ENCODE measurements at regions not wholly inside any gene's neighbourhood (a gene's known extent, or its start where the extent isn't known, plus 50 kb on each side); places are given as distances from the start of the nearest gene placed in this dataset.

DNA sequence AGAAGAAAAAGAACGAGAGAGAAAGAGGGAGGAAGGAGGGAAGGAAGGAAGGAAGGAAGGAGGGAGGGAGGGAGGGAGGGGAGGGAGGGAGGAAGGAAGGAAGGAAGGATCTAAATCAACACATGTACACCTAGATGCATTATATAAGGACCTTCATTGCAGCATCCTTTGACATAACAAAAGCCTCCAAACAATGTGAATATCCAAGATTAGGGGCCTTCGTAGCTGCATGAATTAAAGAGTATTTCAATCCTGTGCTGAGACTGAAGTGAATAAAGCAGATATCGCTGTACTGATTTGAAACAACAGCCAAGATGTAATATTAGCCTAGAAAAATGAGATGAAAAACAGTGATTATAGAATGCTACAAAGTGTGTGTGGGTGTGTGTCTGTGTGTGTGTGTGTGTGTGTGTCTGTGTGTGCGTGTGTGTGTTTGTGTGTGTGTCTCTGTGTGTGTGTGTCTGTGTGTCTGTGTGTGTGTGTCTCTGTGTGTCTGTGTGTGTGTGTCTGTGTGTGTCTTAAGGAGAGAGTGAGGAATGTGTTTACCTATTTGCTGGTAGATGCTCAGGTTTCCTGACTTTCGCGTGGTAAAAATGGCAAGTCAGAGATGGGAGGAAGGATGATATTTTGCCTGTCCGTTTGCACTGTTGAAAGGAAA is 129.0 kb upstream of the PTPN1 start:
- FAIRE-seq (no peak), DNase-seq (ENCODE audit: insufficient read length) (no peak)
- TF ChIP-seq TAF1 (IDR thresholded peaks at IDR 0.05; ENCODE audit: borderline replicate concordance, low read depth, low read length) (no peak), POLR2A (IDR thresholded peaks at IDR 0.05; ENCODE audit: low read depth, low read length) (no peak), POLR2AphosphoS5 (IDR thresholded peaks at IDR 0.05; ENCODE audit: low read depth, low read length) (no peak)

DNA sequence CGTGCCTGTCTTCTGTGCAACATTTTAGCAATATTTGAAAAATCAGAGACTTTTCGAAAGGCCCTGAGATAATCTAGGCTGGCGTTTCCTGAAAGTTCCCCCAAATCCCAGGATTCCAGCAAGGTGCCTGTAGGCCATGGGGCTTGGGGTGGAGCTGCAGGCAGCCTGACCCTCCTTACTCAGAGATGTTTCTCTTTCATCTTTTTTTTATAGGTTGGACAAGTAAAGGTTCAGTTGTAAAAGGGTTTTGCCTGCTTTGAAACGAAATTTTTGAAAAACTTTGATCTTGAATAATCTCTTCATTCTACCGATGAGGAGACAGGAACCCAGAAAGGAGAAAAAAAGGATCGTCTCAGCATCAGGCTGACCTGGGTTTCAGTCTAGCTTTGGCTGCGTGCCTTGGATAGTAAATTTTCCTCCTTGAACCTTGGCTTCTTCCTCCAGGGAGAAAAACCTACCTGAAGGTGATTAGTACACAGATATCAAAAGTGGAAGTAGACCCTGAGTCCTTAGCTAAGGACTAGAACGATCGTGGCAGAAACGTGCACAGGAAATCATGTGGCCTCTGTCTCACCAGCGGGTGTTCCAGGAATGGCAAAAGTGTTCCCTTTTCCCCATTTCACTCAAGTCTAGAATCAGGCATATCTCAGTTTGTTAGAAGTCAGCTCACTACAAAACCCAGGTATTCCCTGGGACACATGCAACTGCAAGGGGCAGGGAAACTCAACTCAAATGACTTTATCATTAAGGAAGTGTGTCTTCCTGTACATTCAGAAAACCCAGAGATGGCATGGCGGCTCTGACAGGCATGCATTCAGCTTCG is 128.2 kb upstream of the PTPN1 start:
- DNase-seq (ENCODE audit: insufficient read length) (no peak), FAIRE-seq (peak; percentile 24)
- TF ChIP-seq POLR2AphosphoS5 (IDR thresholded peaks at IDR 0.05; ENCODE audit: low read depth, low read length) (no peak), POLR2A (IDR thresholded peaks at IDR 0.05; ENCODE audit: low read depth, low read length) (no peak), TAF1 (IDR thresholded peaks at IDR 0.05; ENCODE audit: borderline replicate concordance, low read depth, low read length) (no peak)

DNA sequence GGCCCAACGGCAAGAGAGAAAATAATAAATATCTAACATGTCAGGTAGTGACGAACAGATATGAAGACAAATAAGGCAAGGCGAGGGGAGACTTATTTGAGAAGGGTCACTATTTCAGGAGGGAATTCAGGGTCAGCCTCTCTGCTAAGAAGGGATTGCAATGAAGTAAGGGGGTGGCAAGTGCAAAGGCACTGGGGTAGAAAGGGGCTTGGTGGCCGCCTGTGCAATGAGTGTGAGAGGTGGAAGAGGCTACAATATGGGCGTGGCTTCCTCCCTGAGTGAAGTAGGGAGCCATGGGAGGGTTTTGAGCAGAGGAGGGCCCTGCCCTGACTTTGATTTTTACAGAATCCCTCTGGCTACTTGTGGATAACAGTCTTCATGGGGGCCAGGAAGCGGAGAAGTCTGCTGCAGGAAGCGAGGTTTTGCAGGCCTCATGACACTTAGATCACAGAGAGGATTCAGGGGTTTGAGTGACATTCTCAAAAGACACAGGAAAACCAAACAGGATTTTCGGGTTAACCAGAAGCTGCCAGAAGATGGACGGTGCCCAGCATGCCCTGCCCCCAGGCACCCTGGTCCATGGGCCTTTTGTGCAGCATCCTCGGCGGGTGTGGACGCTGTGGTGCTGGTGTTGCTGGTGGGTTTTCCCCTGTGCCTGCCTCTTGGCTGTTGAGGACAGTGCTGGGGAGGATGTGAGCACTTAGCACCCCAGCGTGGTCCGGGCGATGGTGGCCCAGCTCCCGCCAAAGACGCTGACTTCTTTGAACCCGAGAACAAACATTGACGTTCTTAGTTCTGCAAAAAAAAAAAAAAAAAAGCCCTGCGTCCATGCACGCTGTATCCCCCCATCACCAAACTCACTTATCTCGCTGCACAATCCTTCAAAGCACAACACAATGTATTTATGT is 124.2 kb upstream of the PTPN1 start:
- TF ChIP-seq POLR2A (IDR thresholded peaks at IDR 0.05; ENCODE audit: low read depth, low read length) (no peak), TAF1 (IDR thresholded peaks at IDR 0.05; ENCODE audit: borderline replicate concordance, low read depth, low read length) (no peak), POLR2AphosphoS5 (IDR thresholded peaks at IDR 0.05; ENCODE audit: low read depth, low read length) (no peak)
- FAIRE-seq = peak; percentile 42
- DNase-seq (ENCODE audit: insufficient read length) = no peak

DNA sequence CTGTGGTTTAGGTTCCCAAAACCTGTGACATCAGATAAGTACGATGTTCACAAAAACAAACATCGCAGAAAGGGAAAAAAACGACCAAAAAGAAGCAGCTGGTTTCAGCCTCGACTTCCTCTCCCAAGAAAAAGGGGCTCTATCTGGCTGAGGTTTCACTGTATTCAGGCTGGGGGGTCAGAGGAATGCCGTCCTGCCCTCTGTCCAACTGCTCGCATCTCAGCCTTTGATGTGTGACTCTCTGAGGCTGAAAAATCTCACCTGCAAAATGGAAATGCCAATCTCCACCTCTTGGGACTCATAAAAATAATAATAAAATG is 123.6 kb upstream of the PTPN1 start:
- FAIRE-seq = no peak
- DNase-seq (ENCODE audit: insufficient read length) = no peak
- TF ChIP-seq TAF1 (IDR thresholded peaks at IDR 0.05; ENCODE audit: borderline replicate concordance, low read depth, low read length) (no peak), POLR2AphosphoS5 (IDR thresholded peaks at IDR 0.05; ENCODE audit: low read depth, low read length) (no peak)

DNA sequence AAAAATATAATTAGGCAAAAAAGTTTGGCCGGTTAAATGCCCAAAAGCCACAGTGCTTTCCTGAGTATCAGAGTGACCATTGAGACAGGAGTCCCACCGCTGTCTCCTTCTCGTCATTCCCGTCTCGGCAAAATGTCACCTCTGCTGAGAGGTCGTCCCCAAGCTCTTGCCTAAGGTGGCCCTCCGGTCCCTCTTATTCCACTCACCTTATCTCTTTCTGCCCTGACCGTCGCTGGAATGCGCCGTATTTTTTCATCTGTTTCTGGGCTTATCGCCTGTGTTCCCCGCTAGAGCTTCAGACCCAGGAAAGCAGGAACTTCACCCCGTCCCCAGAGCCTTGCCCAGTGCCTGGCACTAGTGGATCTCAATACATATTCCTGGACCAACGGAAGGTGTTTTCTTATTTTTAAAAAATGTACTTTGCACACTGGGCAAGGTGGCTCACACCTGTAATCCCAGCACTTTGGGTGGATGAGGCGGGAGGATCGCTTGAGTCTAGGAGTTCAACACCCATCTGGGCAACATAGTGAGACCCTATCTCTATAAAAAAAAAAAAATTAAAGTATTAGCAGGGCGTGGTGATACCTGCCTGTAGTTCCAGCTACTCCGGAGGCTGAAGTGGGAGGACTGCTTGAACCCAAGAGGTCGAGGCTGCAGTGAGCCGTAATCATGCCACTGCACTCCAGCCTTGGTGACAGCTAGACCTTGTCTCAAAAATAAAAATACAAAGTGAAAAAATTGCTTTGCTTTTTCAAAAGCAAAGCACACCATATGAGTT is 122.8 kb upstream of the PTPN1 start:
- TF ChIP-seq TAF1 (IDR thresholded peaks at IDR 0.05; ENCODE audit: borderline replicate concordance, low read depth, low read length) (no peak), POLR2A (IDR thresholded peaks at IDR 0.05; ENCODE audit: low read depth, low read length) (no peak), POLR2AphosphoS5 (IDR thresholded peaks at IDR 0.05; ENCODE audit: low read depth, low read length) (no peak)
- no peak for DNase-seq (ENCODE audit: insufficient read length)
- no peak for FAIRE-seq

DNA sequence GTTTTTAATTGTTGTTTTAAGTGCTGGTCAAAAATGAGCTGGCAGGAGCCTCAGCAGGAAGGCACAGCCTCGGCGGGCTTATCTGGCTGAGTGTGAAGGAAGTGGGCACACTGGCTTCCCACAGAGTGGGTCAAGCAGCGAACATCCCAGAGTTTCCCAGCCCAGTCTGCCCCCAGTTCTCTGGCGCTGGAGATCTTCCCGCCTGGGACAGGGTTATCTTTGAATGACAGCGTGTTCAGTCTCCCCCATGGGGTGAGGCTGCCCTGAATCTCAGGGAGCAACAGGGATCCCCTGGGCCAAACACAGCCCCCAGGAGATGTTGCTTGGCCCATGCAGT is 122.2 kb upstream of the PTPN1 start:
- no peak for DNase-seq (ENCODE audit: insufficient read length)
- TF ChIP-seq POLR2AphosphoS5 (IDR thresholded peaks at IDR 0.05; ENCODE audit: low read depth, low read length) = no peak
- TF ChIP-seq POLR2A (IDR thresholded peaks at IDR 0.05; ENCODE audit: low read depth, low read length) = no peak
- no peak for TF ChIP-seq TAF1 (IDR thresholded peaks at IDR 0.05; ENCODE audit: borderline replicate concordance, low read depth, low read length)
- no peak for FAIRE-seq

DNA sequence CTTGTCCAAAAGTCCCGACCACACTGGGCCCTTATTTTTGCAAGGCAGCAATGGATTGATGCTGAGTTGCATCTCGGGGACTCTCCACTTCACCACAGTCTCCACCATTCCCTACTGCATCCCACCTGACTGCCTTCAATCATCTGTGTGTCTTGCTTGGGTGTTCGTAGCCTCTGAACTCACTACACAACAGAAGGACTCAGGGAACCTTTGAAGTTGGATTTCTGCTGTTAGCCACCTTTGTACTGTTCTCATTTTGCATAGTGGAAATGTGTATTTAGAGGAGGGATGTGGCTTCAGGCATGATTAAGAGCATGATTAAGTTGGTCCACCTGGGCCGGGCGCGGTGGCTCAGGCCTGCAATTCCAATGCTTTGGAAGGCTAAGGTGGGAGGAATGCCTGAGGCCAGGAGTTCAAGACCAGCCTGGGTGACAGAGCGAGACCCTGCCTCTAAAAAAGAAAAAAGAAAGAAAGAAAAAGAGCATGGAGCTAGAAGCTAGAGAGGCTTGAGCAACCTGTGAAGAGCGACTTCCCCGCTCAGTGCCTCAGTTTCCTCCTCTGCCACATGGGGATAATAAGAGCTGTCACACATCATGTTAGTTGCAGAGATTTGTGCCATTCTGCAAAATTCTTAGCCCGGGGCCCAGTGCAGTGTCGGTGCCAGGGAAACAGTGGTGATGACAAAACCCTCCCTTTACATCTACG is 121.3 kb upstream of the PTPN1 start:
- TF ChIP-seq POLR2A (IDR thresholded peaks at IDR 0.05; ENCODE audit: low read depth, low read length) (no peak), TAF1 (IDR thresholded peaks at IDR 0.05; ENCODE audit: borderline replicate concordance, low read depth, low read length) (no peak), POLR2AphosphoS5 (IDR thresholded peaks at IDR 0.05; ENCODE audit: low read depth, low read length) (no peak)
- DNase-seq (ENCODE audit: insufficient read length) (no peak), FAIRE-seq (no peak)

DNA sequence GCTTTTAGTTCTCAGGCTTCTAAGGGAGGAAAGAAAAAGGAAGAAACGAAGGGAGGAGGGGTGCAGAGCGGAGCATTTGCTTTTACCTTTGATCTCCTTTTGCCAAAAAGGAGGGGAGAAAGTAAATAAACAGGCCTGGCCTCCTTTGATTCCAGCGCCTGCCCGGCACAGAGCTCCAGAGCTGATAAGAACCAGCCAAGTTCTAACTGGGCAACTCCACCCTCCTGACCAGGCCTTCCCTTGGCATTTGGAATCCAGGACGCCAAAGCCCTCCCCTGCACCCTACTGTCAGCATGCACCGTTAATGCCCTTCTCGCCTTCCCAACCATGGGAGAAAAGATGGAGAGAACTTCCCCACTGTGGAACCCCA is 120.8 kb upstream of the PTPN1 start:
- FAIRE-seq (no peak), DNase-seq (ENCODE audit: insufficient read length) (no peak)
- TF ChIP-seq POLR2A (IDR thresholded peaks at IDR 0.05; ENCODE audit: low read depth, low read length) (no peak), TAF1 (IDR thresholded peaks at IDR 0.05; ENCODE audit: borderline replicate concordance, low read depth, low read length) (no peak), POLR2AphosphoS5 (IDR thresholded peaks at IDR 0.05; ENCODE audit: low read depth, low read length) (no peak)

DNA sequence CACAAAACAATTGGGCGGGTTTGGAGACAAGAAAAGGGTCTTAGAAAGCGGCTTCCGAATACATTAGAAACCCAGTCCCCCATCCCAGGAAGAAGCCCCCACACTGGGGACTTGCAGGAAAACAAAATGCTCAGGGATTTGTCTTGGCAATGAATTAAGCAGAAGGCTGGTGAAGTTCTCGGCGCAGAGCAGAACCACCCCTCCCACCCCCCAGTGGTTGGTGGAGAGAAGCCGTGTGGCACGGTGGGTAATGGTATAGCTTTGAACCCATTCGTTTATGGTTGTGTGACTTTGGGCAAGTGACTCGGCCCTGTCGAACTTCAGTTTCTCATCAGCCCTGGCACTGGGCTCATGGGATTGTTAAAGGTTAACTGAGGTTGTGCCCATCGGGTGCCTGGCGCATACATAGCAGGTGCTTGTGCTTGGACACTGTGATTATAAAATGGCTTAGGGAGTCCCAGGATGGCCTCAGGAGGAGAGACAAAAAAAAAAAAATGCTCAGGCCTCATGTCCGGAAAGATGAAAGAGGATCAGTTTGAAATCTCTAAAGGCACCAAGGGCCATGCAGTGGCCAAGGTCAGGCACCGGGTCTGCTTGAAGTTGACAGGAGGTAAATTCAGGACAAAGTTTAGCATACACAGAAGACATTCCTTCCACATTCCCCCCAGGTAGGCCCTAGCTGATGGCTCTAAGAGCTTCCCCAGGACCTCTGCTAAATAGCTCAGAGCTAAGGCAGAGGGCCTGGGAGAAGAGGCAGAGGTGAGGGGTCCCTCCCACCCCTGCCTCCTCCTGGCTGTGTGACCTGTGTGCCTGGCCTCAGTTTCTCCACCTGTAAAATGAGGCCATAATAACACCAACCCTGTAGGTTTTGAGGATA is 120.1 kb upstream of the PTPN1 start:
- no peak for DNase-seq (ENCODE audit: insufficient read length)
- no peak for TF ChIP-seq POLR2AphosphoS5 (IDR thresholded peaks at IDR 0.05; ENCODE audit: low read depth, low read length)
- no peak for TF ChIP-seq TAF1 (IDR thresholded peaks at IDR 0.05; ENCODE audit: borderline replicate concordance, low read depth, low read length)
- TF ChIP-seq POLR2A (IDR thresholded peaks at IDR 0.05; ENCODE audit: low read depth, low read length) = no peak
- no peak for FAIRE-seq

All from GM12892 (cell line).